Erythroblast (primary cell): ENCODE measurements at regions not wholly inside any gene's neighbourhood (a gene's known extent, or its start where the extent isn't known, plus 50 kb on each side); places are given as distances from the start of the nearest gene placed in this dataset.

Source experiments
- GATA1 ChIP-seq: IDR thresholded peaks from 2 replicates; pipeline ENCODE4 v1.6.1; 2011; ENCODE audit warnings: low read depth, mild to moderate bottlenecking, control low read depth, low read length, moderate library complexity
- POLR2A ChIP-seq: IDR thresholded peaks from 2 replicates; pipeline ENCODE4 v1.6.1; 2011; ENCODE audit warnings: mild to moderate bottlenecking, low read length

- TF ChIP-seq POLR2A (no peak), GATA1 (no peak)
Observed at GRCh38 chr7:69388452-69389137, 209.7 kb upstream of the AUTS2 start.
